ENCODE measurements at regions not wholly inside any gene's neighbourhood (a gene's known extent, or its start where the extent isn't known, plus 50 kb on each side); places are given as distances from the start of the nearest gene placed in this dataset.

- TF ChIP-seq TAF1 (IDR thresholded peaks at IDR 0.05; ENCODE audit: low read depth, low read length) = no peak
- no peak for TF ChIP-seq POLR2AphosphoS5 (IDR thresholded peaks at IDR 0.05; ENCODE audit: low read depth, low read length)
- no peak for TF ChIP-seq POLR2A (IDR thresholded peaks at IDR 0.05; ENCODE audit: low read depth, low read length)
- no peak for TF ChIP-seq PAX5 (IDR thresholded peaks at IDR 0.05; ENCODE audit: insufficient read depth, low read length, severe bottlenecking)
- no peak for TF ChIP-seq SPI1 (IDR thresholded peaks at IDR 0.05; ENCODE audit: low read depth, low read length)
- TF ChIP-seq POU2F2 (IDR thresholded peaks at IDR 0.05; ENCODE audit: low read depth, low read length) = no peak
- DNase-seq (ENCODE audit: insufficient read length, low spot score) = no peak
- FAIRE-seq = no peak
Measured at GRCh38 chr2:224293976-224294375, 107.9 kb downstream of the FAM124B start.

- no peak for FAIRE-seq
- no peak for DNase-seq (ENCODE audit: insufficient read length, low spot score)
- TF ChIP-seq POLR2AphosphoS5 (IDR thresholded peaks at IDR 0.05; ENCODE audit: low read depth, low read length) (no peak), POU2F2 (IDR thresholded peaks at IDR 0.05; ENCODE audit: low read depth, low read length) (no peak), TAF1 (IDR thresholded peaks at IDR 0.05; ENCODE audit: low read depth, low read length) (no peak), PAX5 (IDR thresholded peaks at IDR 0.05; ENCODE audit: insufficient read depth, low read length, severe bottlenecking) (no peak), SPI1 (IDR thresholded peaks at IDR 0.05; ENCODE audit: low read depth, low read length) (no peak), POLR2A (IDR thresholded peaks at IDR 0.05; ENCODE audit: low read depth, low read length) (no peak)
Measured at GRCh38 chr2:224287531-224287930, 114.4 kb downstream of the FAM124B start.

GRCh38 chr2:224286923-224287322 lies 115.0 kb downstream of the FAM124B start:
- no peak for DNase-seq (ENCODE audit: insufficient read length, low spot score)
- no peak for FAIRE-seq
- no peak for TF ChIP-seq PAX5 (IDR thresholded peaks at IDR 0.05; ENCODE audit: insufficient read depth, low read length, severe bottlenecking)
- no peak for TF ChIP-seq POU2F2 (IDR thresholded peaks at IDR 0.05; ENCODE audit: low read depth, low read length)
- no peak for TF ChIP-seq POLR2A (IDR thresholded peaks at IDR 0.05; ENCODE audit: low read depth, low read length)

- DNase-seq (ENCODE audit: insufficient read length, low spot score) (no peak), FAIRE-seq (peak; percentile 85)
- TF ChIP-seq POU2F2 (IDR thresholded peaks at IDR 0.05; ENCODE audit: low read depth, low read length) = no peak
- TF ChIP-seq POLR2A (IDR thresholded peaks at IDR 0.05; ENCODE audit: low read depth, low read length) = no peak
- TF ChIP-seq TAF1 (IDR thresholded peaks at IDR 0.05; ENCODE audit: low read depth, low read length) = no peak
- no peak for TF ChIP-seq POLR2AphosphoS5 (IDR thresholded peaks at IDR 0.05; ENCODE audit: low read depth, low read length)
- no peak for TF ChIP-seq PAX5 (IDR thresholded peaks at IDR 0.05; ENCODE audit: insufficient read depth, low read length, severe bottlenecking)
- TF ChIP-seq SPI1 (IDR thresholded peaks at IDR 0.05; ENCODE audit: low read depth, low read length) = no peak
Measured at GRCh38 chr2:224284134-224284946, 117.6 kb downstream of the FAM124B start.

GRCh38 chr2:224283466-224283965 lies 118.4 kb downstream of the FAM124B start:
- DNase-seq (ENCODE audit: insufficient read length, low spot score) = no peak
- FAIRE-seq = no peak
- no peak for TF ChIP-seq SPI1 (IDR thresholded peaks at IDR 0.05; ENCODE audit: low read depth, low read length)

GRCh38 chr2:224281374-224281773 lies 120.5 kb downstream of the FAM124B start:
- no peak for FAIRE-seq
- DNase-seq (ENCODE audit: insufficient read length, low spot score) = no peak
- no peak for TF ChIP-seq TAF1 (IDR thresholded peaks at IDR 0.05; ENCODE audit: low read depth, low read length)

GRCh38 chr2:224278531-224278930 lies 123.4 kb downstream of the FAM124B start:
- no peak for DNase-seq (ENCODE audit: insufficient read length, low spot score)
- TF ChIP-seq POLR2A (IDR thresholded peaks at IDR 0.05; ENCODE audit: low read depth, low read length) (no peak), TAF1 (IDR thresholded peaks at IDR 0.05; ENCODE audit: low read depth, low read length) (no peak), POU2F2 (IDR thresholded peaks at IDR 0.05; ENCODE audit: low read depth, low read length) (no peak), POLR2AphosphoS5 (IDR thresholded peaks at IDR 0.05; ENCODE audit: low read depth, low read length) (no peak), SPI1 (IDR thresholded peaks at IDR 0.05; ENCODE audit: low read depth, low read length) (no peak), PAX5 (IDR thresholded peaks at IDR 0.05; ENCODE audit: insufficient read depth, low read length, severe bottlenecking) (no peak)
- FAIRE-seq = no peak

- FAIRE-seq (no peak), DNase-seq (ENCODE audit: insufficient read length, low spot score) (no peak)
Measured at GRCh38 chr2:224276251-224276650, 125.7 kb downstream of the FAM124B start.

GRCh38 chr2:224272237-224272910 lies 129.5 kb downstream of the FAM124B start:
- DNase-seq (ENCODE audit: insufficient read length, low spot score) (no peak), FAIRE-seq (no peak)
- TF ChIP-seq POLR2AphosphoS5 (IDR thresholded peaks at IDR 0.05; ENCODE audit: low read depth, low read length) (no peak), POU2F2 (IDR thresholded peaks at IDR 0.05; ENCODE audit: low read depth, low read length) (no peak), SPI1 (IDR thresholded peaks at IDR 0.05; ENCODE audit: low read depth, low read length) (no peak), POLR2A (IDR thresholded peaks at IDR 0.05; ENCODE audit: low read depth, low read length) (no peak), TAF1 (IDR thresholded peaks at IDR 0.05; ENCODE audit: low read depth, low read length) (no peak), PAX5 (IDR thresholded peaks at IDR 0.05; ENCODE audit: insufficient read depth, low read length, severe bottlenecking) (no peak)

More at GRCh38 chr2:224276251-224276650, 125.7 kb downstream of the FAM124B start:
- TF ChIP-seq POU2F2 (IDR thresholded peaks at IDR 0.05; ENCODE audit: low read depth, low read length) (no peak), POLR2AphosphoS5 (IDR thresholded peaks at IDR 0.05; ENCODE audit: low read depth, low read length) (no peak), POLR2A (IDR thresholded peaks at IDR 0.05; ENCODE audit: low read depth, low read length) (no peak), PAX5 (IDR thresholded peaks at IDR 0.05; ENCODE audit: insufficient read depth, low read length, severe bottlenecking) (no peak), TAF1 (IDR thresholded peaks at IDR 0.05; ENCODE audit: low read depth, low read length) (no peak), SPI1 (IDR thresholded peaks at IDR 0.05; ENCODE audit: low read depth, low read length) (no peak)
